ENCODE measurements at regions not wholly inside any gene's neighbourhood (a gene's known extent, or its start where the extent isn't known, plus 50 kb on each side); places are given as distances from the start of the nearest gene placed in this dataset.
"Not testable (repeated sequence)": the region's sequence is repeated elsewhere in the genome, so short reads cannot be mapped to it uniquely, and the experiment has no call there.

- H3K4me3 ChIP-seq (ENCODE audit: low read depth, low read length), result no peak overlapping the region
- DNase-seq (ENCODE audit: low read depth), result no peak
- TF ChIP-seq CTCF (IDR thresholded peaks at IDR 0.05; ENCODE audit: insufficient read depth, low read depth, low read length, missing control alignments), result no peak
These were observed 63.7 kb upstream of the ALDH1B1 start for GRCh38 chr9:38328765-38329164.

- TF ChIP-seq CTCF (IDR thresholded peaks at IDR 0.05; ENCODE audit: insufficient read depth, low read depth, low read length, missing control alignments), result no peak
- DNase-seq (ENCODE audit: low read depth), result no peak
- no peak overlapping the region for H3K4me3 ChIP-seq (ENCODE audit: low read depth, low read length)
These were observed 66.4 kb upstream of the ALDH1B1 start for GRCh38 chr9:38326122-38326521.

GRCh38 chr9:38324213-38324612 lies 68.3 kb upstream of the ALDH1B1 start:
- DNase-seq (ENCODE audit: low read depth); H3K4me3 ChIP-seq (ENCODE audit: low read depth, low read length): not testable (repeated sequence)

- H3K4me3 ChIP-seq (ENCODE audit: low read depth, low read length), result no peak overlapping the region
- no peak for DNase-seq (ENCODE audit: low read depth)
- TF ChIP-seq CTCF (IDR thresholded peaks at IDR 0.05; ENCODE audit: insufficient read depth, low read depth, low read length, missing control alignments), result no peak
These were observed 69.6 kb upstream of the ALDH1B1 start for GRCh38 chr9:38322937-38323336.

GRCh38 chr9:38319496-38320173 lies 72.9 kb upstream of the ALDH1B1 start:
- no peak overlapping the region for H3K4me3 ChIP-seq (ENCODE audit: low read depth, low read length)
- no peak for DNase-seq (ENCODE audit: low read depth)
- TF ChIP-seq CTCF (IDR thresholded peaks at IDR 0.05; ENCODE audit: insufficient read depth, low read depth, low read length, missing control alignments), result no peak

- peak; percentile 91 for DNase-seq (ENCODE audit: low read depth)
These were observed 73.6 kb upstream of the ALDH1B1 start for GRCh38 chr9:38318759-38319495.

More at GRCh38 chr9:38318759-38319495, 73.6 kb upstream of the ALDH1B1 start:
- H3K4me3 ChIP-seq (ENCODE audit: low read depth, low read length), result no peak overlapping the region; the same call in 1 of the 2 replicates
- no peak for TF ChIP-seq CTCF (IDR thresholded peaks at IDR 0.05; ENCODE audit: insufficient read depth, low read depth, low read length, missing control alignments)
